Pancreas (tissue), 10 donors: ENCODE measurements at regions not wholly inside any gene's neighbourhood (a gene's known extent, or its start where the extent isn't known, plus 50 kb on each side); places are given as distances from the start of the nearest gene placed in this dataset.

ENCODE experiments used
- ATAC-seq, 4 donors: fragments of 200-7000 bp; cut with Tn5 transposase; one replicate each; pipeline versions ENCODE4 v1.8.0 to v1.9.1; 2020; ENCODE audit warnings: mild to moderate bottlenecking in 4 of 4, moderate library complexity in 4 of 4
- DNase-seq, 6 donors: peaks; one replicate each; pipeline ENCODE4 v3.0.0-alpha.2; 2020
- FAIRE-seq: peaks from 2 replicates; lab custom pipeline; 2012; peaks lifted over from hg19 to GRCh38; lab: Jason Lieb, UNC
- H3K27ac ChIP-seq, 4 donors: fragments of 200-600 bp; sonication (generic); 1 replicate in 3 of 4; 2 replicates in 1 of 4; pipeline versions ENCODE4 v1.5.0 to v1.8.0; 2020
- H3K27me3 ChIP-seq, 4 donors: fragments of 200-600 bp; one replicate each; pipeline ENCODE4 v1.8.0; 2021
- H3K36me3 ChIP-seq, 3 donors: fragments of 200-600 bp; sonication (generic) in 1 of 3; one replicate each; pipeline versions ENCODE4 v1.5.0 to v1.8.0; 2020 to 2021
- H3K4me1 ChIP-seq, 3 donors: fragments of 200-600 bp; one replicate each; pipeline ENCODE4 v1.8.0; 2021
- H3K4me3 ChIP-seq, 4 donors: fragments of 200-600 bp; sonication (generic) in 2 of 4; one replicate each; pipeline versions ENCODE4 v1.5.0 to v1.8.0; 2020 to 2021
- H3K9me3 ChIP-seq, 4 donors: fragments of 200-600 bp; one replicate each; pipeline ENCODE4 v1.8.0; 2021
- CTCF ChIP-seq, 4 donors: fragments of 200-600 bp; sonication (generic) in 3 of 4; IDR thresholded peaks; one replicate each; pipeline versions ENCODE4 v1.5.0 to v1.8.0; 2021; ENCODE audit warnings: antibody characterized with exemption in 4 of 4
- WGBS, 2 donors: extraction: QIAGEN DNeasy Blood & Tissue Kit; methylation state at CpG; one replicate each; pipeline ENCODE4 v1.1.7; 2013; 5-methylcytosine and 5-hydroxymethylcytosine counted together
- intact Hi-C, 3 donors: fragments of 100-400 bp; cut with DNase I; formaldehyde crosslinking; loops; one replicate each; pipeline versions ENCODE4 v1.11.1 to v1.14.2; 2022
- donor health status: healthy with polysubstance abuse.
- donor health status: DM: no; HTN: no; CAD: no; lungs with moderate emphysema.
- donor health status: DM: no; HTN: no; CAD: no.
- donor health status: control.
- donor health status: control.
- donor health status: Bipolar disorder and iron deficiency.
- donor health status: DM: yes; HTN: yes; CAD: no.
- donor health status: DM: no; HTN: no; CAD: no.
- donor health status: DM: no; HTN: no; CAD: no.
- donor health status: DM: yes; HTN: yes; CAD: no.

DNA sequence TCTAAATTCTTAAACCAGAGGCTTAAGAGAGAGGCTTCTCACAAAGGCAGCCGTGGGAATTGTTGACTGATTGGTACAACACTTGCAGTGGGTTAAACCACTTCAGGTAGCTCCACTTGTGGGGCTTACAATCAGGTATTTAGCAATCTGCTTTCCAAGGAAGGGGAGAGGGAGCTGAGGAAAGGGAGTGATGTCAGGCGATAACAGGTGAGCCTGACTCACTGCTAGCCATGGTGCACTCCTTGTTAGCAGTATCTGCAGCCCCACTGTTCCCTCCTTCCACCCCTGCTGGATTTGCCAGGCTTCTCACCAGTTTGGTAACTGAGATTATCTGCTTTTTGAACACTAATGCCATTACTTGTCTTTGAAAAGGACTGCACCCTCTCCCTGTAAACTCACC, 1056.7 kb upstream of the FANCL start:
- DNase-seq (no peak), ATAC-seq (no peak), FAIRE-seq (no peak)
- no peak for TF ChIP-seq CTCF (IDR thresholded peaks at IDR 0.05)
- 84 to 95% methylated on average over 2 of the region's 2 CpGs for WGBS, 2 donors
- H3K27ac ChIP-seq = no peak overlapping the region
- no peaks in the 10 kb centered on the region for H3K27me3 ChIP-seq
- H3K36me3 ChIP-seq = no peaks in the 10 kb centered on the region
- intact Hi-C loops = no loop called here
- H3K9me3 ChIP-seq = no peaks in the 10 kb centered on the region
- no peak overlapping the region for H3K4me3 ChIP-seq
- H3K4me1 ChIP-seq = no peaks in the 10 kb centered on the region

GRCh38 chr2:59296279-59296678, 1055.2 kb upstream of the FANCL start:
- Histone ChIP-seq H3K4me1 (no peaks in the 10 kb centered on the region), H3K9me3 (no peaks in the 10 kb centered on the region), H3K4me3 (no peak overlapping the region), H3K27me3 (no peaks in the 10 kb centered on the region), H3K27ac (peak overlapping the region in 1 of 4 donors; percentile 13), H3K36me3 (no peaks in the 10 kb centered on the region)
- TF ChIP-seq CTCF (IDR thresholded peaks at IDR 0.05) = no peak
- FAIRE-seq = no peak
- intact Hi-C loops = no loop called here
- ATAC-seq = peak; percentile 63 to 83 (median 78)
- DNase-seq = peak in 4 of 6 donors; percentile 16 to 27 (median 22)
- 17 to 20% methylated on average over 2 of the region's 2 CpGs for WGBS, 2 donors

GRCh38 chr2:59295524-59296162, 1054.5 kb upstream of the FANCL start:
- 24 to 31% methylated on average over 3 of the region's 3 CpGs for WGBS, 2 donors
- no peak for TF ChIP-seq CTCF (IDR thresholded peaks at IDR 0.05)
- FAIRE-seq = no peak
- H3K27ac ChIP-seq = peak overlapping the region in 3 of 4 donors; percentile 6 to 13 (median 8)
- intact Hi-C loops = no loop called here
- H3K27me3 ChIP-seq = no peaks in the 10 kb centered on the region
- H3K9me3 ChIP-seq = no peaks in the 10 kb centered on the region
- ATAC-seq = peak; percentile 29 to 60 (median 48)
- DNase-seq = no peak
- no peaks in the 10 kb centered on the region for H3K4me1 ChIP-seq
- no peak overlapping the region for H3K4me3 ChIP-seq
- H3K36me3 ChIP-seq = no peaks in the 10 kb centered on the region

DNA sequence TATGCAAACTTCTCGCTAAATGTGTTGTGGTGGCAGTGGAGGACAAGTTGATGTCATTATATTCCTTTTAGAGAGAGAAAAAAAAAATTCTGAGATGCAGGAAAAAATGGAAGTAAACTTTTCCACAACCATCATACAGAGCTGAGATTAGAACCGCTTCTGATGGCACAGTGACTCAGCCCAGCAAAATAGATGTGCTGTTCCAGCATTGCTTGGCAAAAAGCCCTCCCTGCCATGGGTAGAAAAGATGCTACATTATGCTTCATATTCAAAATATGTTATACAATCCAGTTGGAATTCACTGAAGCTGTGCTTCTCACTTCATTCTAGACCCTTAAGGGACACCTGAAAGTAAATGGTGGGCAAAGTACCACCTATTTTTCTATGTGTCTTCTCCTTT, 1047.6 kb upstream of the FANCL start:
- no peak for TF ChIP-seq CTCF (IDR thresholded peaks at IDR 0.05)
- 74 to 85% methylated on average over 2 of the region's 2 CpGs for WGBS, 2 donors
- no peak for DNase-seq

DNA sequence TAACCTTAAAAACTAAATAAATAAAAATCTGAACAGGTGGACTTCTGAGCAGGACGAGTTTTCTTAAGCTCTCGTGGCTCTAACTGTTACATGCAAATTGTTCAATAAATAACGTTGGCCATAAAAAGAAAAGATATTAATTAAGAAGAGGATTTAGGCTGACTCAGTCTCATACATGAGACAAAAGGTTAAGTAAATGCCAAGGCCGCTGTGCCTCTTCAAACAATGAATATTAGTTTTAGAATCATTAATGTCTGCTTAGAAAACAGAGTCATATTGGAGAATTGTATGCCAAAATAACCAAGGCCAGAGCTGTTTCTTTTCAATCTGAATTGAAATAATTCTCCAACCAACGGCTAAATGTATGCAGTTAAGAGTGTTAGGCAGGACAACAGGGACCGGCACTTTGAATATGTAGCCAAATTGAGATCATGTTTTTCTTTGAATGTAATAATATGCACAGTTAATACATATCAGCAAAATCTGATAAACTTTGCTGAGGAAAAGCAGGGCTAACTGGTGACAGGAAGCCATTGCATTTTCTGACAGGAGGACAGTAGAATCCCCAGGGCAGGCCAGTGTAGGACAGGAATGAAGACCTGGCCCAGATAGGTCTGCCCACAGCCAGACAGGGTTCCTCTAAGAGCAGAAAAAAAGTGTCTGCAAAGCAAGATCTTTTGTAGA, 1041.4 kb upstream of the FANCL start:
- Histone ChIP-seq H3K4me3 (no peak overlapping the region), H3K4me1 (peaks cover 0 to 5% (median 0%) of the 10 kb centered on the region in 3 donors), H3K36me3 (no peaks in the 10 kb centered on the region), H3K9me3 (no peaks in the 10 kb centered on the region), H3K27ac (no peak overlapping the region), H3K27me3 (no peaks in the 10 kb centered on the region)
- intact Hi-C loops = no loop called here
- ATAC-seq (peak in 1 of 4 donors; percentile 28), DNase-seq (no peak), FAIRE-seq (no peak)
- 10 to 12% methylated on average over 6 of the region's 6 CpGs for WGBS, 2 donors
- TF ChIP-seq CTCF (IDR thresholded peaks at IDR 0.05) = no peak

More for the DNA sequence above, 1047.6 kb upstream of the FANCL start:
- Histone ChIP-seq H3K27me3 (no peaks in the 10 kb centered on the region), H3K4me1 (no peaks in the 10 kb centered on the region), H3K9me3 (no peaks in the 10 kb centered on the region), H3K27ac (no peak overlapping the region), H3K36me3 (no peaks in the 10 kb centered on the region), H3K4me3 (no peak overlapping the region)
- FAIRE-seq (no peak), ATAC-seq (no peak)
- intact Hi-C loops = no loop called here
